Neuronal stem cell (in vitro differentiated cells): ENCODE measurements at regions not wholly inside any gene's neighbourhood (a gene's known extent, or its start where the extent isn't known, plus 50 kb on each side); places are given as distances from the start of the nearest gene placed in this dataset.

Source experiments
- DNase-seq: peaks from one replicate; pipeline ENCODE4 v3.0.0-alpha.2; 2013; ENCODE audit warnings: low spot score
- H2AFZ ChIP-seq: one replicate; pipeline ENCODE4 v1.6.1; 2013; ENCODE audit warnings: mild to moderate bottlenecking, low read length, inconsistent platforms
- H2AK5ac ChIP-seq: 2 replicates; pipeline ENCODE4 v1.6.1; 2013; ENCODE audit warnings: low read depth, mild to moderate bottlenecking, inconsistent platforms, low read length, moderate library complexity, mixed read lengths
- H2BK120ac ChIP-seq: 2 replicates; pipeline ENCODE4 v1.6.1; 2013; ENCODE audit warnings: low read depth, mild to moderate bottlenecking, inconsistent platforms, low read length, moderate library complexity, mixed read lengths
- H2BK12ac ChIP-seq: one replicate; pipeline ENCODE4 v1.6.1; 2013; ENCODE audit warnings: low read length, inconsistent platforms
- H2BK15ac ChIP-seq: 2 replicates; pipeline ENCODE4 v1.6.1; 2013; ENCODE audit warnings: mild to moderate bottlenecking, low read length, inconsistent platforms, mixed read lengths
- H2BK5ac ChIP-seq: one replicate; pipeline ENCODE4 v1.6.1; 2013; ENCODE audit warnings: inconsistent platforms, mild to moderate bottlenecking, low read length, moderate library complexity
- H3K14ac ChIP-seq: one replicate; pipeline ENCODE4 v1.6.1; 2013; ENCODE audit warnings: low read length, inconsistent platforms
- H3K18ac ChIP-seq: 2 replicates; pipeline ENCODE4 v1.6.1; 2013; ENCODE audit warnings: low read length, inconsistent platforms
- H3K23ac ChIP-seq: 2 replicates; pipeline ENCODE4 v1.6.1; 2013; ENCODE audit warnings: low read depth, mild to moderate bottlenecking, mixed read lengths, low read length, inconsistent platforms; ENCODE audit not compliant: poor library complexity
- H3K27ac ChIP-seq: replicated peaks from 3 replicates; pipeline ENCODE4 v1.5.1; 2013; ENCODE audit warnings: low read length, inconsistent platforms
- H3K27me3 ChIP-seq, 3 experiments: 2 replicates each; pipeline ENCODE4 v1.6.1; 2013; ENCODE audit warnings: low read length in 3 of 3, mild to moderate bottlenecking in 2 of 3, inconsistent platforms in 1 of 3, low read depth in 1 of 3, mixed read lengths in 1 of 3, moderate library complexity in 1 of 3; ENCODE audit not compliant: control insufficient read depth in 3 of 3, insufficient read depth in 3 of 3
- H3K36me3 ChIP-seq, 2 donors: replicated peaks in 1 of 2; 2 replicates each; pipeline ENCODE4 v1.6.1; 2013; ENCODE audit warnings: low read length in 2 of 2; ENCODE audit not compliant: control insufficient read depth in 2 of 2, insufficient read depth in 2 of 2
- H3K4ac ChIP-seq: 2 replicates; pipeline ENCODE4 v1.6.1; 2013; ENCODE audit warnings: inconsistent platforms, mild to moderate bottlenecking, low read length, moderate library complexity
- H3K4me1 ChIP-seq, 2 donors: 1 replicate in 1 of 2; 2 replicates in 1 of 2; pipeline ENCODE4 v1.6.1; 2013; ENCODE audit warnings: low read length in 2 of 2, low read depth in 1 of 2; ENCODE audit not compliant: control insufficient read depth in 2 of 2, insufficient read depth in 1 of 2
- H3K4me2 ChIP-seq: one replicate; pipeline ENCODE4 v1.6.1; 2013; ENCODE audit warnings: mild to moderate bottlenecking, low read length, inconsistent platforms; ENCODE audit not compliant: insufficient read depth, poor library complexity, severe bottlenecking
- H3K4me3 ChIP-seq, 2 donors: 2 replicates each; pipeline ENCODE4 v1.5.1; 2013; ENCODE audit warnings: low read length in 2 of 2, mild to moderate bottlenecking in 2 of 2, inconsistent platforms in 1 of 2, moderate library complexity in 1 of 2
- H3K79me1 ChIP-seq: one replicate; pipeline ENCODE4 v1.6.1; 2013; ENCODE audit warnings: low read depth, mild to moderate bottlenecking, inconsistent platforms, low read length, moderate library complexity
- H3K9ac ChIP-seq: one replicate; pipeline ENCODE4 v1.6.1; 2013; ENCODE audit warnings: mild to moderate bottlenecking, low read depth, low read length, inconsistent platforms; ENCODE audit not compliant: poor library complexity
- H3K9me3 ChIP-seq, 2 donors: replicated peaks in 1 of 2; 2 replicates each; pipeline versions ENCODE3 to v1.6.1; 2013; ENCODE audit warnings: low read length in 2 of 2, mild to moderate bottlenecking in 2 of 2, inconsistent platforms in 1 of 2, low read depth in 1 of 2, mixed read lengths in 1 of 2, moderate library complexity in 1 of 2; ENCODE audit not compliant: control insufficient read depth in 2 of 2, insufficient read depth in 1 of 2
- H4K8ac ChIP-seq: one replicate; pipeline ENCODE4 v1.6.1; 2013; ENCODE audit warnings: low read depth, mild to moderate bottlenecking, inconsistent platforms, low read length, moderate library complexity
- H4K91ac ChIP-seq: one replicate; pipeline ENCODE4 v1.6.1; 2013; ENCODE audit warnings: low read length, low read depth, mild to moderate bottlenecking, inconsistent platforms; ENCODE audit not compliant: poor library complexity
- WGBS, 2 donors: extraction: QIAGEN DNeasy Blood & Tissue Kit; methylation state at CpG; one replicate each; pipeline ENCODE4 v1.1.7; 2013; ENCODE audit warnings: missing lambda C conversion rate in 2 of 2, mixed read lengths in 1 of 2; ENCODE audit not compliant: insufficient read length in 2 of 2, insufficient replicate concordance in 1 of 2; ENCODE audit errors: extremely low coverage in 2 of 2; 5-methylcytosine and 5-hydroxymethylcytosine counted together

GRCh38 chr16:6966925-6967324 is 365.7 kb upstream of the RBFOX1 start:
- H3K79me1 ChIP-seq = no peaks in the 10 kb centered on the region
- no peaks in the 10 kb centered on the region for H3K36me3 ChIP-seq
- no peak overlapping the region for H4K8ac ChIP-seq
- no peak for DNase-seq
- H2AK5ac ChIP-seq = no peak overlapping the region
- no peak overlapping the region for H2BK12ac ChIP-seq
- H3K18ac ChIP-seq = no peak overlapping the region
- WGBS, 2 donors = 100% methylated on average over 1 of the region's 1 CpG
- no peak overlapping the region for H3K23ac ChIP-seq
- no peak overlapping the region for H2BK15ac ChIP-seq
- no peak overlapping the region for H3K14ac ChIP-seq
- H3K27ac ChIP-seq = no peak overlapping the region
- H2AFZ ChIP-seq = no peak overlapping the region
- peaks cover 0 to 10% of the 10 kb centered on the region in 2 donors for H3K4me1 ChIP-seq
- H2BK120ac ChIP-seq = no peak overlapping the region
- H3K27me3 ChIP-seq = no peaks in the 10 kb centered on the region
- no peak overlapping the region for H4K91ac ChIP-seq
- H3K4me2 ChIP-seq = no peak overlapping the region
- no peaks in the 10 kb centered on the region for H3K9me3 ChIP-seq
- H3K9ac ChIP-seq = no peak overlapping the region
- no peak overlapping the region for H3K4me3 ChIP-seq
- no peak overlapping the region for H3K4ac ChIP-seq
- H2BK5ac ChIP-seq = no peak overlapping the region

DNA sequence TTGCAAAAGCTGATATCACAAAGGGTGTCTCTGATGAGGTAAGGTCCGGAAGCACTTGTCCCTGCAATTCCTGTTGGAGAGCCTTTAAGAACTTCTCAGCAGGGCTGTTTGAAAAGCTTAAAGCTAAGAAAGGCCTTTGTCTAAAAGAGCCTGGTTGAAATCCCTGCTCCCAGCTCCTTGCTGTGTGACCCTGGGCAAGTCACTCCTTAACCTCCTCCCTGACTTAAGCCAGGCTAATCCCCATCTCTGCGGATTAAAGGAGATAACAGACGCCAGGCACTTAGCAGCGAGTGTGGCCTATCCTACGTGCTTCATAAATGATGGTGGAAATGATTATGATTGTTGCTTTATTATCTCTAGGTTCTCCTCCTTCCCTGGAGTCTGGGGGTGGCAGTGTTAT is 368.0 kb upstream of the RBFOX1 start:
- Histone ChIP-seq H3K36me3 (no peaks in the 10 kb centered on the region), H3K4me3 (no peak overlapping the region), H3K27me3 (no peaks in the 10 kb centered on the region), H2BK5ac (no peak overlapping the region), H3K4me1 (peaks cover 0 to 10% of the 10 kb centered on the region in 2 donors), H3K79me1 (no peaks in the 10 kb centered on the region), H3K4me2 (no peak overlapping the region), H2BK12ac (no peak overlapping the region), H2BK15ac (no peak overlapping the region), H2BK120ac (no peak overlapping the region), H3K27ac (no peak overlapping the region), H2AK5ac (no peak overlapping the region), H3K4ac (no peak overlapping the region), H3K23ac (no peak overlapping the region), H3K18ac (no peak overlapping the region), H3K9me3 (no peaks in the 10 kb centered on the region), H4K91ac (no peak overlapping the region), H3K14ac (no peak overlapping the region), H4K8ac (no peak overlapping the region), H3K9ac (no peak overlapping the region), H2AFZ (no peak overlapping the region)
- WGBS, 2 donors = no CpG with 5 or more reads among the region's 5 CpGs
- no peak for DNase-seq

GRCh38 chr16:6961704-6962103 is 370.9 kb upstream of the RBFOX1 start:
- Histone ChIP-seq H2AK5ac (no peak overlapping the region), H2AFZ (no peak overlapping the region), H3K14ac (no peak overlapping the region), H3K18ac (no peak overlapping the region), H3K79me1 (no peaks in the 10 kb centered on the region), H3K36me3 (no peaks in the 10 kb centered on the region), H2BK12ac (no peak overlapping the region), H3K23ac (no peak overlapping the region), H4K8ac (no peak overlapping the region), H3K27ac (no peak overlapping the region), H2BK15ac (no peak overlapping the region), H2BK5ac (no peak overlapping the region), H2BK120ac (no peak overlapping the region), H3K4me1 (peaks cover 0 to 3% of the 10 kb centered on the region in 2 donors), H3K9ac (no peak overlapping the region), H3K4me2 (no peak overlapping the region), H3K27me3 (no peaks in the 10 kb centered on the region), H3K4ac (no peak overlapping the region), H3K9me3 (no peaks in the 10 kb centered on the region), H3K4me3 (no peak overlapping the region), H4K91ac (no peak overlapping the region)
- WGBS, 2 donors = no CpG with 5 or more reads among the region's 3 CpGs
- no peak for DNase-seq

DNA sequence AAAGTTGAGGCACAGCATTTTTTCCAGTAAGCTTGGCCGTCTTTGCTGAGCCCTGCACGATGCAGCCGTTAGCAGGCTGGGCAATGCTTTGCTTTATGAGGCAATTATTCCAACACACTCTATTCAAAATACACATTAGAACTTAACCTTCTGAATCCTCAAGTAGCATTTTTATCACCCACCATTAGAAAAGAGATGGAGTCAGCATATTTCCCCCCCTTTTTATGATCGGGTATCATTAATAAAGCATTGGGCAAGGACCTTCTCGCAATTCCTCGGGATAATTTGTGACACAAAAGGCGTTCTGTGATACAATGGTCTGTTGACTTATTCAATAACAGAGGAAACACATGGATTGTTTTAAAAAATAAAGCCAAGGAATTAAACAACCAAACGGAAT is 374.5 kb upstream of the RBFOX1 start:
- no peaks in the 10 kb centered on the region for H3K27me3 ChIP-seq
- H3K79me1 ChIP-seq = no peaks in the 10 kb centered on the region
- no peak for DNase-seq
- no peak overlapping the region for H3K27ac ChIP-seq
- no peaks in the 10 kb centered on the region for H3K9me3 ChIP-seq
- H2AK5ac ChIP-seq = no peak overlapping the region
- no peak overlapping the region for H2BK5ac ChIP-seq
- no peak overlapping the region for H4K91ac ChIP-seq
- H3K4me3 ChIP-seq = no peak overlapping the region
- no peak overlapping the region for H3K9ac ChIP-seq
- H2BK12ac ChIP-seq = no peak overlapping the region
- no peak overlapping the region for H3K23ac ChIP-seq
- H2AFZ ChIP-seq = no peak overlapping the region
- no peak overlapping the region for H3K14ac ChIP-seq
- H2BK120ac ChIP-seq = no peak overlapping the region
- no peak overlapping the region for H4K8ac ChIP-seq
- H3K4me2 ChIP-seq = no peak overlapping the region
- peaks cover 0 to 3% of the 10 kb centered on the region in 2 donors for H3K4me1 ChIP-seq
- no peak overlapping the region for H3K18ac ChIP-seq
- WGBS, 2 donors = no CpG with 5 or more reads among the region's 8 CpGs
- no peak overlapping the region for H3K4ac ChIP-seq
- no peak overlapping the region for H2BK15ac ChIP-seq
- no peaks in the 10 kb centered on the region for H3K36me3 ChIP-seq
